Stomach smooth muscle (tissue), 2 donors: ENCODE measurements at regions not wholly inside any gene's neighbourhood (a gene's known extent, or its start where the extent isn't known, plus 50 kb on each side); places are given as distances from the start of the nearest gene placed in this dataset.
"Not testable (repeated sequence)": the region's sequence is repeated elsewhere in the genome, so short reads cannot be mapped to it uniquely, and the experiment has no call there.

Experiments used
- H3K27ac ChIP-seq: one replicate; pipeline ENCODE4 v1.7.0; 2013; ENCODE audit warnings: mild to moderate bottlenecking, low read length, inconsistent platforms
- H3K27me3 ChIP-seq, 2 donors: one replicate each; pipeline ENCODE4 v1.7.0; 2013; ENCODE audit warnings: low read length in 2 of 2; ENCODE audit not compliant: insufficient read depth in 2 of 2, control insufficient read depth in 1 of 2
- H3K36me3 ChIP-seq, 2 donors: one replicate each; pipeline ENCODE4 v1.7.0; 2013; ENCODE audit warnings: low read length in 2 of 2; ENCODE audit not compliant: control insufficient read depth in 2 of 2, insufficient read depth in 2 of 2
- H3K4me1 ChIP-seq: one replicate; pipeline ENCODE4 v1.7.0; 2013; ENCODE audit warnings: low read length; ENCODE audit not compliant: control insufficient read depth, insufficient read depth
- H3K4me3 ChIP-seq, 2 donors: one replicate each; pipeline ENCODE4 v1.7.0; 2013; ENCODE audit warnings: low read length in 2 of 2
- H3K9ac ChIP-seq, 2 donors: one replicate each; pipeline ENCODE4 v1.7.0; 2013; ENCODE audit warnings: low read length in 2 of 2, mild to moderate bottlenecking in 1 of 2
- H3K9me3 ChIP-seq, 2 donors: one replicate each; pipeline ENCODE4 v1.7.0; 2013; ENCODE audit warnings: low read length in 2 of 2; ENCODE audit not compliant: control insufficient read depth in 2 of 2
- donor health status: healthy.
- donor health status: Pancreatic carcinoma.

- Histone ChIP-seq H3K4me3 (no peak overlapping the region), H3K4me1 (no peaks in the 10 kb centered on the region), H3K9me3 (no peaks in the 10 kb centered on the region), H3K27me3 (no peaks in the 10 kb centered on the region), H3K27ac (no peak overlapping the region), H3K36me3 (no peaks in the 10 kb centered on the region), H3K9ac (no peak overlapping the region)
These were observed 358.9 kb upstream of the PCSK5 start for GRCh38 chr9:75531588-75531987.

GRCh38 chr9:75532233-75533050 is 358.0 kb upstream of the PCSK5 start:
- H3K27ac ChIP-seq: no peak overlapping the region
- H3K9me3 ChIP-seq: no peaks in the 10 kb centered on the region
- no peaks in the 10 kb centered on the region for H3K36me3 ChIP-seq
- H3K27me3 ChIP-seq: no peaks in the 10 kb centered on the region
- H3K4me3 ChIP-seq: no peak overlapping the region
- no peaks in the 10 kb centered on the region for H3K4me1 ChIP-seq
- no peak overlapping the region for H3K9ac ChIP-seq

GRCh38 chr9:75539523-75539922 is 350.9 kb upstream of the PCSK5 start:
- no peaks in the 10 kb centered on the region for H3K9me3 ChIP-seq
- H3K9ac ChIP-seq: no peak overlapping the region
- H3K27ac ChIP-seq: no peak overlapping the region
- H3K4me3 ChIP-seq: no peak overlapping the region
- no peaks in the 10 kb centered on the region for H3K4me1 ChIP-seq
- H3K36me3 ChIP-seq: no peaks in the 10 kb centered on the region
- H3K27me3 ChIP-seq: no peaks in the 10 kb centered on the region

GRCh38 chr9:75540185-75540584 is 350.3 kb upstream of the PCSK5 start:
- Histone ChIP-seq H3K4me3 (no peak overlapping the region), H3K4me1 (no peaks in the 10 kb centered on the region), H3K27ac (no peak overlapping the region), H3K36me3 (no peaks in the 10 kb centered on the region), H3K9me3 (no peaks in the 10 kb centered on the region), H3K9ac (no peak overlapping the region), H3K27me3 (no peaks in the 10 kb centered on the region)

- H3K4me3 ChIP-seq: no peak overlapping the region
- H3K4me1 ChIP-seq: no peaks in the 10 kb centered on the region
- no peaks in the 10 kb centered on the region for H3K27me3 ChIP-seq
- no peaks in the 10 kb centered on the region for H3K36me3 ChIP-seq
- no peaks in the 10 kb centered on the region for H3K9me3 ChIP-seq
- no peak overlapping the region for H3K27ac ChIP-seq
- H3K9ac ChIP-seq: no peak overlapping the region
These were observed 348.7 kb upstream of the PCSK5 start for GRCh38 chr9:75541734-75542133.

- Histone ChIP-seq H3K27ac (no peak overlapping the region), H3K9ac (no peak overlapping the region), H3K4me3 (no peak overlapping the region), H3K4me1 (no peaks in the 10 kb centered on the region), H3K36me3 (no peaks in the 10 kb centered on the region), H3K27me3 (no peaks in the 10 kb centered on the region), H3K9me3 (no peaks in the 10 kb centered on the region)
These were observed 345.7 kb upstream of the PCSK5 start for GRCh38 chr9:75544815-75545214.

- Histone ChIP-seq H3K9ac (no peak overlapping the region), H3K36me3 (no peaks in the 10 kb centered on the region), H3K9me3 (no peaks in the 10 kb centered on the region), H3K4me1 (no peaks in the 10 kb centered on the region), H3K27me3 (no peaks in the 10 kb centered on the region), H3K4me3 (no peak overlapping the region), H3K27ac (no peak overlapping the region)
These were observed 345.2 kb upstream of the PCSK5 start for GRCh38 chr9:75545287-75545686.

- Histone ChIP-seq H3K27ac (no peak overlapping the region), H3K9me3 (no peaks in the 10 kb centered on the region), H3K4me3 (no peak overlapping the region)
These were observed 341.6 kb upstream of the PCSK5 start for GRCh38 chr9:75548871-75549270.

GRCh38 chr9:75551861-75552260 is 338.6 kb upstream of the PCSK5 start:
- Histone ChIP-seq H3K27ac (no peak overlapping the region), H3K4me1 (no peaks in the 10 kb centered on the region), H3K27me3 (no peaks in the 10 kb centered on the region), H3K9ac (no peak overlapping the region), H3K4me3 (no peak overlapping the region), H3K36me3 (no peaks in the 10 kb centered on the region), H3K9me3 (no peaks in the 10 kb centered on the region)

More at GRCh38 chr9:75548871-75549270, 341.6 kb upstream of the PCSK5 start:
- no peaks in the 10 kb centered on the region for H3K27me3 ChIP-seq
- no peaks in the 10 kb centered on the region for H3K4me1 ChIP-seq
- no peak overlapping the region for H3K9ac ChIP-seq
- H3K36me3 ChIP-seq: no peaks in the 10 kb centered on the region

- no peaks in the 10 kb centered on the region for H3K9me3 ChIP-seq
- no peaks in the 10 kb centered on the region for H3K36me3 ChIP-seq
- H3K9ac ChIP-seq: no peak overlapping the region
- H3K27ac ChIP-seq: no peak overlapping the region
- no peaks in the 10 kb centered on the region for H3K27me3 ChIP-seq
- no peaks in the 10 kb centered on the region for H3K4me1 ChIP-seq
- no peak overlapping the region for H3K4me3 ChIP-seq
These were observed 337.5 kb upstream of the PCSK5 start for GRCh38 chr9:75552941-75553340.

GRCh38 chr9:75566813-75567212 is 323.7 kb upstream of the PCSK5 start:
- H3K9me3 ChIP-seq, H3K36me3 ChIP-seq, H3K4me3 ChIP-seq, H3K27ac ChIP-seq, H3K4me1 ChIP-seq, H3K9ac ChIP-seq, H3K27me3 ChIP-seq: not testable (repeated sequence)
